Trophoblast cell (in vitro differentiated cells and primary cell): ENCODE measurements at regions not wholly inside any gene's neighbourhood (a gene's known extent, or its start where the extent isn't known, plus 50 kb on each side); places are given as distances from the start of the nearest gene placed in this dataset.
"Not testable (repeated sequence)": the region's sequence is repeated elsewhere in the genome, so short reads cannot be mapped to it uniquely, and the experiment has no call there.

Experiments
- DNase-seq, 2 donors: peaks; one replicate each; pipeline ENCODE4 v3.0.0-alpha.2; 2016
- H2AFZ ChIP-seq: 2 replicates; pipeline ENCODE4 v1.6.1; 2013; ENCODE audit warnings: low read length, moderate library complexity, mild to moderate bottlenecking; ENCODE audit not compliant: insufficient read depth, poor library complexity
- H2AK5ac ChIP-seq: 2 replicates; pipeline ENCODE4 v1.6.1; 2013; ENCODE audit warnings: mild to moderate bottlenecking, low read length
- H2BK120ac ChIP-seq: 2 replicates; pipeline ENCODE4 v1.6.1; 2013; ENCODE audit warnings: low read length, mild to moderate bottlenecking, moderate library complexity; ENCODE audit not compliant: insufficient read depth, poor library complexity
- H2BK12ac ChIP-seq: 2 replicates; pipeline ENCODE4 v1.6.1; 2013; ENCODE audit warnings: mild to moderate bottlenecking, low read length, moderate library complexity
- H2BK5ac ChIP-seq: 2 replicates; pipeline ENCODE4 v1.6.1; 2013; ENCODE audit warnings: low read length, low read depth, moderate library complexity, mild to moderate bottlenecking; ENCODE audit not compliant: poor library complexity
- H3K14ac ChIP-seq: 2 replicates; pipeline ENCODE4 v1.6.1; 2013; ENCODE audit warnings: mild to moderate bottlenecking, low read length
- H3K18ac ChIP-seq: 2 replicates; pipeline ENCODE4 v1.6.1; 2013; ENCODE audit warnings: mild to moderate bottlenecking, low read length
- H3K23ac ChIP-seq: 2 replicates; pipeline ENCODE4 v1.6.1; 2013; ENCODE audit warnings: low read length
- H3K27ac ChIP-seq: 2 replicates; pipeline ENCODE4 v1.5.1; 2013; ENCODE audit warnings: low read depth, mild to moderate bottlenecking, inconsistent platforms, low read length, moderate library complexity
- H3K27me3 ChIP-seq: 2 replicates; pipeline ENCODE4 v1.6.1; 2013; ENCODE audit warnings: inconsistent platforms, mild to moderate bottlenecking, low read length, moderate library complexity; ENCODE audit not compliant: insufficient read depth
- H3K36me3 ChIP-seq, 2 experiments: 1 replicate in 1 of 2; 2 replicates in 1 of 2; pipeline ENCODE4 v1.6.1; 2013; ENCODE audit warnings: low read length in 2 of 2, mild to moderate bottlenecking in 2 of 2, moderate library complexity in 1 of 2; ENCODE audit not compliant: insufficient read depth in 2 of 2, control insufficient read depth in 1 of 2
- H3K4ac ChIP-seq: 2 replicates; pipeline ENCODE4 v1.6.1; 2013; ENCODE audit warnings: low read depth, mild to moderate bottlenecking, low read length, moderate library complexity
- H3K4me1 ChIP-seq, 2 experiments: 1 replicate in 1 of 2; 2 replicates in 1 of 2; pipeline ENCODE4 v1.6.1; 2013; ENCODE audit warnings: low read length in 2 of 2, mild to moderate bottlenecking in 2 of 2, moderate library complexity in 1 of 2; ENCODE audit not compliant: insufficient read depth in 2 of 2, control insufficient read depth in 1 of 2
- H3K4me2 ChIP-seq: 2 replicates; pipeline ENCODE4 v1.6.1; 2013; ENCODE audit warnings: inconsistent platforms, mild to moderate bottlenecking, low read length, moderate library complexity
- H3K4me3 ChIP-seq: 2 replicates; pipeline ENCODE4 v1.5.1; 2013; ENCODE audit warnings: mild to moderate bottlenecking, low read depth, low read length, inconsistent platforms
- H3K79me1 ChIP-seq: one replicate; pipeline ENCODE4 v1.6.1; 2013; ENCODE audit warnings: low read length
- H3K79me2 ChIP-seq: 2 replicates; pipeline ENCODE4 v1.6.1; 2013; ENCODE audit warnings: low read length, mild to moderate bottlenecking; ENCODE audit not compliant: control insufficient read depth, insufficient read depth, poor library complexity
- H3K9ac ChIP-seq: 2 replicates; pipeline ENCODE4 v1.6.1; 2013; ENCODE audit warnings: mild to moderate bottlenecking, low read length
- H3K9me3 ChIP-seq: 2 replicates; pipeline ENCODE4 v1.6.1; 2013; ENCODE audit warnings: low read depth, mild to moderate bottlenecking, control low read depth, inconsistent platforms, low read length; ENCODE audit not compliant: insufficient read depth
- H4K12ac ChIP-seq: 2 replicates; pipeline ENCODE4 v1.6.1; 2013; ENCODE audit warnings: low read depth, mild to moderate bottlenecking, low read length, moderate library complexity
- H4K8ac ChIP-seq: 2 replicates; pipeline ENCODE4 v1.6.1; 2013; ENCODE audit warnings: low read depth, mild to moderate bottlenecking, low read length, moderate library complexity
- H4K91ac ChIP-seq: one replicate; pipeline ENCODE4 v1.6.1; 2013; ENCODE audit warnings: low read depth, mild to moderate bottlenecking, low read length, moderate library complexity
- WGBS: extraction: QIAGEN DNeasy Blood & Tissue Kit; methylation state at CpG from one replicate; pipeline ENCODE4 v1.1.7; 2013; ENCODE audit warnings: missing lambda C conversion rate; ENCODE audit not compliant: insufficient read length, insufficient coverage; ENCODE audit errors: extremely low coverage; 5-methylcytosine and 5-hydroxymethylcytosine counted together

DNA sequence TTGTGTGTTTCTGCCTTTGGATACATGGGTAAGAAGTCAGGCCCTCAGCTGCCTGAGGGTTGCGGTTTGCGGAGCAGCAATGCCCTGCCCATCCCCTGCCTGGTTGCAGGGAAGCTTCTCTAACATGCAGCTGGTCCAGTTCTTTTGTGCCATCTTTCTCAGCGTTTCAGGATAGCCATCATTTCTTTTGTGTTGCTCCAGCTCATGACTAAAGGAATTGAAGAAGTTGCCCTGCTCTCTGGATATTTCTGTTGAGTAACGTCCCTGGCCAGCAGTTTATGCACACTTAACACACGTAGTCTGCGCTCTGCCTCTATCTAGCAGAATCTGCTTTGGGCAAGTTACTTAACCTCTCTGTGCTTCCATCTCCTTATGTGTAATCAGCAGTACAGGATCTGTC lies 62.1 kb downstream of the DOP1B start:
- H2BK120ac ChIP-seq, result no peak overlapping the region
- no peak overlapping the region for H3K14ac ChIP-seq
- peak; percentile 85 to 93 for DNase-seq
- no peak overlapping the region for H4K12ac ChIP-seq
- no peaks in the 10 kb centered on the region for H3K9me3 ChIP-seq
- H2AK5ac ChIP-seq, result peak overlapping the region; percentile 18
- H3K27me3 ChIP-seq, result no peaks in the 10 kb centered on the region
- H3K18ac ChIP-seq, result no peak overlapping the region
- no peak overlapping the region for H3K4ac ChIP-seq
- no peak overlapping the region for H3K23ac ChIP-seq
- H3K4me3 ChIP-seq, result no peak overlapping the region
- WGBS, result no CpG with 5 or more reads among the region's 6 CpGs
- H4K8ac ChIP-seq, result no peak overlapping the region
- no peaks in the 10 kb centered on the region for H3K79me2 ChIP-seq
- no peak overlapping the region for H2AFZ ChIP-seq
- H4K91ac ChIP-seq, result no peak overlapping the region
- H3K4me2 ChIP-seq, result no peak overlapping the region
- H2BK12ac ChIP-seq, result no peak overlapping the region
- H3K4me1 ChIP-seq, result peaks cover 2% of the 10 kb centered on the region in 2 experiments
- no peak overlapping the region for H3K9ac ChIP-seq
- peaks cover 4% of the 10 kb centered on the region for H3K79me1 ChIP-seq
- no peak overlapping the region for H3K27ac ChIP-seq
- H3K36me3 ChIP-seq, result peaks cover 31 to 33% of the 10 kb centered on the region in 2 experiments
- H2BK5ac ChIP-seq, result no peak overlapping the region

DNA sequence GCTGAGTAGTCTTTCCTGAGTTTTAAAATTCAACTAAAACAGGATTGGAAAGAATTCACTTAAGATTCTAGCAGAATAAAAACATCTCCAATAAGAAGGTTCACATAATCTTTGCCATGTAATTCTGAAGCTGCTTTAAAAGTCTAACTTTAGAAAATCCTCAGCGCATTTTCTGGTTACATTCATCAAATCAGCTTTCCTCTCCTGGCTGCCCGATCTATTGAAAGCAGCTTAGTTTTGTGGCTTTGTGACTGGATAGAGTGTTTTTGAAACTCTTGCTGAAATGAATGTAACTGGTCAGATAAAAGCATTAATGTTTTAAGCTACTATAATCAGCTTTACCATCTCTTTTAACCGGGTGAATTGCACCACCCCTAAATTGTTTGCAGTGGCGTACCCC lies 66.8 kb downstream of the DOP1B start:
- WGBS, result no CpG with 5 or more reads among the region's 4 CpGs
- Histone ChIP-seq H3K9ac (no peak overlapping the region), H2AK5ac (no peak overlapping the region), H3K23ac (no peak overlapping the region), H3K14ac (no peak overlapping the region), H3K79me2 (no peaks in the 10 kb centered on the region), H4K91ac (no peak overlapping the region), H3K4me1 (peaks cover 5 to 10% of the 10 kb centered on the region in 2 experiments), H3K27me3 (no peaks in the 10 kb centered on the region), H2BK12ac (no peak overlapping the region), H3K36me3 (peaks cover 19 to 36% of the 10 kb centered on the region in 2 experiments), H3K27ac (no peak overlapping the region), H3K79me1 (peaks cover 11% of the 10 kb centered on the region), H4K8ac (no peak overlapping the region), H3K4ac (no peak overlapping the region), H2BK5ac (no peak overlapping the region), H2BK120ac (no peak overlapping the region), H4K12ac (no peak overlapping the region), H3K18ac (no peak overlapping the region), H3K4me3 (no peak overlapping the region), H2AFZ (no peak overlapping the region), H3K9me3 (no peaks in the 10 kb centered on the region), H3K4me2 (no peak overlapping the region)
- DNase-seq, result no peak

DNA sequence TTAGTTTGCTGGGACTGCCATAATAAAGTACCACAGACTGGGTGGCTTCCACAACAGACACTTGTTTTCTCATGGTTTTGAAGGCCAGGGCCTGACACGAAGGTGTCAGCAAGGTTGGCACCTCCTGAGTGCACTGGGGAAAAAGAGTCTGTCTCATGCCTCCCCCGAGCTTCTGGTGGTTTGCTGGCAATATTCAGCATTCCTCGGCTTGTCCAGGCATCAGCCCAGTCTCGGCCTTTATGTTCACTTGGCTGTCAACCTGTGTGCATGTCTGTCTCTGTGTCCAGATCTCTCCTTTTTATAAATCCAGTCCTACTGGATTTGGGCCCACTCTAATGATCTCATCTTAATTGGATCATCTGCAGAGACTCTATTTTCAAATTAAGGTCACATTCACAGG lies 72.6 kb downstream of the DOP1B start:
- no peak overlapping the region for H3K23ac ChIP-seq
- peaks cover 16 to 30% of the 10 kb centered on the region in 2 experiments for H3K36me3 ChIP-seq
- no peak overlapping the region for H2BK5ac ChIP-seq
- WGBS, result no CpG with 5 or more reads among the region's 4 CpGs
- no peaks in the 10 kb centered on the region for H3K27me3 ChIP-seq
- H4K12ac ChIP-seq, result no peak overlapping the region
- no peak overlapping the region for H4K8ac ChIP-seq
- no peak overlapping the region for H3K14ac ChIP-seq
- peaks cover 2% of the 10 kb centered on the region for H3K9me3 ChIP-seq
- no peak overlapping the region for H2AK5ac ChIP-seq
- peak overlapping the region; percentile 2 for H3K18ac ChIP-seq
- peak overlapping the region; percentile 47 for H2BK12ac ChIP-seq
- H3K4me3 ChIP-seq, result no peak overlapping the region
- H3K9ac ChIP-seq, result no peak overlapping the region
- no peak overlapping the region for H2BK120ac ChIP-seq
- peaks cover 21% of the 10 kb centered on the region for H3K79me1 ChIP-seq
- H3K4me2 ChIP-seq, result no peak overlapping the region
- H4K91ac ChIP-seq, result no peak overlapping the region
- H3K4ac ChIP-seq, result no peak overlapping the region
- H2AFZ ChIP-seq, result no peak overlapping the region
- H3K79me2 ChIP-seq, result no peaks in the 10 kb centered on the region
- no peak overlapping the region for H3K27ac ChIP-seq
- H3K4me1 ChIP-seq, result peaks cover 15 to 21% of the 10 kb centered on the region in 2 experiments
- no peak for DNase-seq

DNA sequence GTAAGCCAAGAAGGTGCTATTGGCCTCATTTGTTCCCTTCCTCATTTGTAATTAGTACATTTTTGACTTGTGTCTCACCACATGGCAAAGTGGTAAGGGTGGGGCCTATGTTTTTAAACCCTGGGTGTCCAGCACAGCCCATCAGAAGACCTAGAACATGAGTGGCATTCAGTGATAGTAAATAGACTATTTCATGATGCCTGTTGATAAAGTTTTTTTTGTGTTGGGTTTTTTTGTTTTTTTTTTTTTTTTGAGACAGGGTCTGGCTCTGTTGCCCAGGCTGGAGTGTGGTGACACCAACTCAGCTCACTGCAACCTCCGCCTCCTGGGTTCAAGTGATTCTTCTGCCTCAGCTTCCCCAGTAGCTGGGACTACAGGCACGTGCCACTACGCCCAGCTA lies 74.8 kb downstream of the DOP1B start:
- H2BK5ac ChIP-seq, H2AK5ac ChIP-seq: not testable (repeated sequence)
- WGBS, result no CpG with 5 or more reads among the region's 3 CpGs

More for the DNA sequence above, 74.8 kb downstream of the DOP1B start:
- H3K18ac ChIP-seq, H3K4me2 ChIP-seq, H4K91ac ChIP-seq, H3K9me3 ChIP-seq, H3K14ac ChIP-seq, H4K12ac ChIP-seq, H3K27me3 ChIP-seq, H4K8ac ChIP-seq, H2BK12ac ChIP-seq, H3K4ac ChIP-seq, DNase-seq, H3K27ac ChIP-seq, H2AFZ ChIP-seq, H2BK120ac ChIP-seq, H3K79me2 ChIP-seq, H3K4me3 ChIP-seq, H3K9ac ChIP-seq, H3K23ac ChIP-seq: not testable (repeated sequence)
- H3K4me1 ChIP-seq, result peaks cover 16 to 22% of the 10 kb centered on the region in 2 experiments
- peaks cover 28% of the 10 kb centered on the region for H3K79me1 ChIP-seq
- H3K36me3 ChIP-seq, result peaks cover 15 to 23% of the 10 kb centered on the region in 2 experiments
